IMR-90 (cell line): ENCODE measurements at regions not wholly inside any gene's neighbourhood (a gene's known extent, or its start where the extent isn't known, plus 50 kb on each side); places are given as distances from the start of the nearest gene placed in this dataset.

Experiments
- ATAC-seq: fragments of 200-7000 bp; cut with Tn5 transposase; 2 replicates; pipeline ENCODE4 v1.9.1; 2020; ENCODE audit warnings: low read depth, mild to moderate bottlenecking, moderate library complexity
- BruUV-seq: library from RNA; stranded (reverse); fragments of 400-500 nt; replicated peaks from 2 replicates; lab custom pipeline; 2021; lab: Mats Ljungman, UMichigan
- CTCF ChIA-PET: fragments of 300-600 bp; formaldehyde crosslinking; extraction: SDS; loops from one replicate; lab custom pipeline; 2021; ENCODE audit warnings: antibody characterized with exemption; lab: Yijun Ruan, JAX
- POLR2A ChIA-PET: fragments of 300-600 bp; sonication (Branson Sonifier 250); formaldehyde crosslinking; loops from one replicate; lab custom pipeline; 2022; ENCODE audit warnings: antibody characterized with exemption; ENCODE audit not compliant: unreplicated experiment; lab: Charles Lee
- DNase-seq: peaks from one replicate; pipeline ENCODE4 v3.0.0; 2013
- H2AFZ ChIP-seq: replicated peaks from 2 replicates; pipeline ENCODE3; 2013; ENCODE audit warnings: low read length, mild to moderate bottlenecking; ENCODE audit not compliant: poor library complexity
- H2AK5ac ChIP-seq: 2 replicates; pipeline ENCODE4 v1.6.1; 2013; ENCODE audit warnings: low read depth, low read length, inconsistent platforms
- H2AK9ac ChIP-seq: replicated peaks from 2 replicates; pipeline ENCODE3; 2013; ENCODE audit warnings: mild to moderate bottlenecking, low read depth, low read length, moderate library complexity; ENCODE audit not compliant: poor library complexity
- H2BK120ac ChIP-seq: 2 replicates; pipeline ENCODE4 v1.6.1; 2013; ENCODE audit warnings: low read depth, low read length, inconsistent platforms
- H2BK15ac ChIP-seq: 3 replicates; pipeline ENCODE4 v1.6.1; 2013; ENCODE audit warnings: low read depth, low read length, inconsistent platforms
- H2BK20ac ChIP-seq: 2 replicates; pipeline ENCODE4 v1.6.1; 2013; ENCODE audit warnings: low read depth, mild to moderate bottlenecking, inconsistent platforms, low read length, moderate library complexity
- H2BK5ac ChIP-seq: 2 replicates; pipeline ENCODE4 v1.6.1; 2013; ENCODE audit warnings: mild to moderate bottlenecking, low read depth, low read length, inconsistent platforms; ENCODE audit not compliant: poor library complexity, severe bottlenecking
- H3K14ac ChIP-seq: replicated peaks from 2 replicates; pipeline ENCODE4 v1.6.1; 2013; ENCODE audit warnings: low read depth, low read length, inconsistent platforms
- H3K18ac ChIP-seq: 2 replicates; pipeline ENCODE4 v1.6.1; 2013; ENCODE audit warnings: low read depth, low read length, control low read depth
- H3K23ac ChIP-seq: 2 replicates; pipeline ENCODE4 v1.6.1; 2013; ENCODE audit warnings: low read depth, low read length, inconsistent platforms
- H3K27ac ChIP-seq: 2 replicates; pipeline ENCODE4 v1.5.1; 2013; ENCODE audit warnings: mild to moderate bottlenecking, control low read depth, low read length; ENCODE audit not compliant: insufficient read depth
- H3K27me3 ChIP-seq: 2 replicates; pipeline ENCODE4 v1.6.1; 2013; ENCODE audit warnings: low read length; ENCODE audit not compliant: control insufficient read depth, insufficient read depth
- H3K36me3 ChIP-seq: 2 replicates; pipeline ENCODE4 v1.6.1; 2013; ENCODE audit warnings: low read length, mixed read lengths; ENCODE audit not compliant: control insufficient read depth, insufficient read depth
- H3K4ac ChIP-seq: 2 replicates; pipeline ENCODE4 v1.6.1; 2013; ENCODE audit warnings: low read depth, low read length, inconsistent platforms
- H3K4me1 ChIP-seq: 2 replicates; pipeline ENCODE4 v1.6.1; 2013; ENCODE audit warnings: low read length, mixed read lengths; ENCODE audit not compliant: control insufficient read depth, insufficient read depth
- H3K4me2 ChIP-seq: 2 replicates; pipeline ENCODE4 v1.6.1; 2013; ENCODE audit warnings: low read depth, mild to moderate bottlenecking, control low read depth, low read length, moderate library complexity
- H3K4me3 ChIP-seq: 2 replicates; pipeline ENCODE4 v1.5.1; 2013; ENCODE audit warnings: low read depth, mild to moderate bottlenecking, control low read depth, low read length, moderate library complexity; ENCODE audit not compliant: insufficient read depth
- H3K56ac ChIP-seq: 2 replicates; pipeline ENCODE4 v1.6.1; 2013; ENCODE audit warnings: low read length, inconsistent platforms; ENCODE audit not compliant: insufficient read depth; ENCODE audit errors: extremely low read depth
- H3K79me1 ChIP-seq, 2 experiments: 2 replicates each; pipeline ENCODE4 v1.6.1; 2013; ENCODE audit warnings: low read length in 2 of 2, inconsistent platforms in 1 of 2, low read depth in 1 of 2
- H3K9ac ChIP-seq: 2 replicates; pipeline ENCODE4 v1.6.1; 2013; ENCODE audit warnings: low read depth, low read length, control low read depth
- H3K9me1 ChIP-seq: 2 replicates; pipeline ENCODE4 v1.6.1; 2013; ENCODE audit warnings: low read length, inconsistent platforms; ENCODE audit not compliant: insufficient read depth
- H3K9me3 ChIP-seq: 2 replicates; pipeline ENCODE4 v1.6.1; 2013; ENCODE audit warnings: low read length; ENCODE audit not compliant: control insufficient read depth, insufficient read depth
- H4K20me1 ChIP-seq: 2 replicates; pipeline ENCODE4 v1.6.1; 2013; ENCODE audit warnings: low read length, inconsistent platforms; ENCODE audit not compliant: insufficient read depth
- H4K5ac ChIP-seq: 2 replicates; pipeline ENCODE4 v1.6.1; 2013; ENCODE audit warnings: mild to moderate bottlenecking, low read depth, low read length, control low read depth
- H4K8ac ChIP-seq, 2 experiments: 2 replicates each; pipeline ENCODE4 v1.6.1; 2013; ENCODE audit warnings: low read depth in 2 of 2, low read length in 2 of 2, control low read depth in 1 of 2, inconsistent platforms in 1 of 2
- H4K91ac ChIP-seq: 2 replicates; pipeline ENCODE4 v1.6.1; 2013; ENCODE audit warnings: low read depth, low read length, inconsistent platforms; ENCODE audit not compliant: insufficient read depth
- BHLHE40 ChIP-seq: fragments of 150-350 bp; IDR thresholded peaks from 2 replicates; pipeline ENCODE4 v1.6.1; 2016; ENCODE audit warnings: mild to moderate bottlenecking, low read depth, low read length
- CHD1 ChIP-seq: IDR thresholded peaks from 2 replicates; pipeline ENCODE4 v1.6.1; 2012; ENCODE audit warnings: low read depth, low read length, improper control_type of control experiment
- FOS ChIP-seq: fragments of 150-350 bp; IDR thresholded peaks from 2 replicates; pipeline ENCODE4 v1.6.1; 2016; ENCODE audit warnings: low read depth, low read length
- MAFK ChIP-seq: IDR thresholded peaks from 2 replicates; pipeline ENCODE4 v1.6.1; 2012; ENCODE audit warnings: low read depth, low read length, improper control_type of control experiment
- MAZ ChIP-seq: IDR thresholded peaks from 2 replicates; pipeline ENCODE4 v1.6.1; 2012; ENCODE audit warnings: low read depth, mild to moderate bottlenecking, low read length, improper control_type of control experiment, moderate library complexity, borderline replicate concordance
- MXI1 ChIP-seq: IDR thresholded peaks from 2 replicates; pipeline ENCODE4 v1.6.1; 2012; ENCODE audit warnings: low read depth, mild to moderate bottlenecking, low read length, moderate library complexity, borderline replicate concordance
- NFE2L2 ChIP-seq: fragments of 150-350 bp; IDR thresholded peaks from 2 replicates; pipeline ENCODE4 v1.6.1; 2016; ENCODE audit warnings: low read depth, mild to moderate bottlenecking, low read length
- POLR2A ChIP-seq: IDR thresholded peaks from 2 replicates; pipeline ENCODE4 v1.6.1; 2012; ENCODE audit warnings: mild to moderate bottlenecking, low read depth, low read length
- RAD21 ChIP-seq: IDR thresholded peaks from 2 replicates; pipeline ENCODE4 v1.6.1; 2012; ENCODE audit warnings: low read length, improper control_type of control experiment
- RCOR1 ChIP-seq: IDR thresholded peaks from 2 replicates; pipeline ENCODE4 v1.6.1; 2012; ENCODE audit warnings: mild to moderate bottlenecking, low read length, improper control_type of control experiment; ENCODE audit not compliant: insufficient replicate concordance
- RFX5 ChIP-seq: IDR thresholded peaks from 2 replicates; pipeline ENCODE4 v1.8.0; 2012; ENCODE audit warnings: low read depth, mild to moderate bottlenecking, low read length, moderate library complexity
- SMC3 ChIP-seq: fragments of 150-350 bp; IDR thresholded peaks from 2 replicates; pipeline ENCODE4 v1.6.1; 2016; ENCODE audit warnings: low read depth, mild to moderate bottlenecking, antibody characterized with exemption, low read length, moderate library complexity
- WGBS, 2 experiments: methylation state at CpG; one replicate each; pipeline versions ENCODE4 v1.1.5 to v1.1.7; 2013; ENCODE audit warnings: missing lambda C conversion rate in 2 of 2; ENCODE audit not compliant: insufficient read length in 1 of 2; ENCODE audit errors: extremely low coverage in 2 of 2; 5-methylcytosine and 5-hydroxymethylcytosine counted together
- dilution Hi-C: fragments of 300-500 bp; cut with HindIII; formaldehyde crosslinking; loops from one replicate; pipeline ENCODE4 v1.14.3; 2018; ENCODE audit warnings: low sequenced_read_pairs; ENCODE audit not compliant: unreplicated experiment
- in situ Hi-C: fragments of 300-500 bp; cut with MboI; formaldehyde crosslinking; loops from 3 replicates; pipeline ENCODE4 v1.14.3; 2019; ENCODE audit warnings: low sequenced_read_pairs, inconsistent platforms, mixed read lengths
- intact Hi-C: fragments of 100-400 bp; cut with micrococcal nuclease; formaldehyde crosslinking; loops from 2 replicates; pipeline ENCODE4 v1.10.0; 2022
- TF ChIP-seq, protein P1 (sequence below): fragments of 150-350 bp; IDR thresholded peaks from 2 replicates; pipeline ENCODE4 v1.6.1; 2016; ENCODE audit warnings: low read depth, mild to moderate bottlenecking, low read length, moderate library complexity, borderline replicate concordance
- TF ChIP-seq, protein P2 (sequence below): fragments of 150-350 bp; IDR thresholded peaks from 2 replicates; pipeline ENCODE4 v1.6.1; 2017; ENCODE audit warnings: mild to moderate bottlenecking, antibody characterized with exemption, low read length, low read depth
- TF ChIP-seq, protein P3 (sequence below): conservative IDR thresholded peaks from 2 replicates; pipeline ENCODE4 v1.5.1; 2012; ENCODE audit warnings: mild to moderate bottlenecking, low read depth, low read length, improper control_type of control experiment

DNA sequence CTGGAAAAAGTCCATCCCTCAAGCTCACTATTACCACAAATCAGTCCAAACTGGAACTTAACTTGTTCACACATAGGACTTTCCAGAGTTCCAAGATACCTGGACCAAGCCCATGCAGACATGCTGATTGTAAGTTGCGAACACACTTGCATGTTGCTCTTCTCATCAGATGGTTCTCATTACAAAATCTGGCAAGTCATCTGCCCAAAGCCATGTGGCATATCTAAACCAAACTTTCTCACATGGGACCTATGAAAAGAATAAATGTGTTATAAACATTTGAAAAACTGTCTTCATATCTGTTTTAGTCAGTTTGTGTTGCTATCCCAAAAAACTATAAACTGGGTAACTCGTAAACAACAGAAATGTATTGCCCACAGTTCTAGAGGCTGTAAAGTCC, 58.8 kb upstream of the MKLN1 start:
- Histone ChIP-seq H3K56ac (no peak overlapping the region), H3K4ac (no peak overlapping the region), H4K8ac (no peak overlapping the region), H3K9me3 (peaks cover 2% of the 10 kb centered on the region; the same call in 1 of the 2 replicates), H2BK15ac (no peak overlapping the region), H3K14ac (no peak overlapping the region), H3K4me1 (no peaks in the 10 kb centered on the region), H2AK9ac (no peak overlapping the region), H3K4me2 (no peak overlapping the region), H4K91ac (no peak overlapping the region), H3K23ac (no peak overlapping the region), H3K18ac (no peak overlapping the region), H4K5ac (no peak overlapping the region), H3K9ac (no peak overlapping the region), H3K9me1 (0 out of 2 replicates have a peak, but pooled peaks cover 2% of the 10 kb centered on the region), H3K27ac (no peak overlapping the region), H2BK20ac (no peak overlapping the region), H2AK5ac (no peak overlapping the region), H3K79me1 (no peaks in the 10 kb centered on the region), H2BK5ac (no peak overlapping the region), H3K4me3 (no peak overlapping the region), H3K27me3 (peaks cover 2% of the 10 kb centered on the region), H2BK120ac (no peak overlapping the region), H3K36me3 (no peaks in the 10 kb centered on the region), H2AFZ (no peak overlapping the region), H4K20me1 (no peaks in the 10 kb centered on the region)
- ChIA-PET POLR2A (interaction anchor here (0.6 kb wide), 1 partner anchor 1578 kb away, joined by 3 read pairs; no protein-coding TSS in a partner anchor), CTCF (no interaction called here)
- no peak for ATAC-seq
- intact Hi-C loops: no loop called here
- no TSS peak for BruUV-seq
- DNase-seq: no peak
- dilution Hi-C loops: no loop called here
- in situ Hi-C loops: no loop called here
- no peak for TF ChIP-seq FOS
- no peak for TF ChIP-seq MAZ
- TF ChIP-seq, protein P1, sequence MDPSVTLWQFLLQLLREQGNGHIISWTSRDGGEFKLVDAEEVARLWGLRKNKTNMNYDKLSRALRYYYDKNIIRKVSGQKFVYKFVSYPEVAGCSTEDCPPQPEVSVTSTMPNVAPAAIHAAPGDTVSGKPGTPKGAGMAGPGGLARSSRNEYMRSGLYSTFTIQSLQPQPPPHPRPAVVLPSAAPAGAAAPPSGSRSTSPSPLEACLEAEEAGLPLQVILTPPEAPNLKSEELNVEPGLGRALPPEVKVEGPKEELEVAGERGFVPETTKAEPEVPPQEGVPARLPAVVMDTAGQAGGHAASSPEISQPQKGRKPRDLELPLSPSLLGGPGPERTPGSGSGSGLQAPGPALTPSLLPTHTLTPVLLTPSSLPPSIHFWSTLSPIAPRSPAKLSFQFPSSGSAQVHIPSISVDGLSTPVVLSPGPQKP: no peak
- TF ChIP-seq, protein P2, sequence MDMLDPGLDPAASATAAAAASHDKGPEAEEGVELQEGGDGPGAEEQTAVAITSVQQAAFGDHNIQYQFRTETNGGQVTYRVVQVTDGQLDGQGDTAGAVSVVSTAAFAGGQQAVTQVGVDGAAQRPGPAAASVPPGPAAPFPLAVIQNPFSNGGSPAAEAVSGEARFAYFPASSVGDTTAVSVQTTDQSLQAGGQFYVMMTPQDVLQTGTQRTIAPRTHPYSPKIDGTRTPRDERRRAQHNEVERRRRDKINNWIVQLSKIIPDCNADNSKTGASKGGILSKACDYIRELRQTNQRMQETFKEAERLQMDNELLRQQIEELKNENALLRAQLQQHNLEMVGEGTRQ: no peak
- TF ChIP-seq RAD21: no peak
- no peak for TF ChIP-seq RFX5
- no peak for TF ChIP-seq CHD1
- TF ChIP-seq, protein P3, sequence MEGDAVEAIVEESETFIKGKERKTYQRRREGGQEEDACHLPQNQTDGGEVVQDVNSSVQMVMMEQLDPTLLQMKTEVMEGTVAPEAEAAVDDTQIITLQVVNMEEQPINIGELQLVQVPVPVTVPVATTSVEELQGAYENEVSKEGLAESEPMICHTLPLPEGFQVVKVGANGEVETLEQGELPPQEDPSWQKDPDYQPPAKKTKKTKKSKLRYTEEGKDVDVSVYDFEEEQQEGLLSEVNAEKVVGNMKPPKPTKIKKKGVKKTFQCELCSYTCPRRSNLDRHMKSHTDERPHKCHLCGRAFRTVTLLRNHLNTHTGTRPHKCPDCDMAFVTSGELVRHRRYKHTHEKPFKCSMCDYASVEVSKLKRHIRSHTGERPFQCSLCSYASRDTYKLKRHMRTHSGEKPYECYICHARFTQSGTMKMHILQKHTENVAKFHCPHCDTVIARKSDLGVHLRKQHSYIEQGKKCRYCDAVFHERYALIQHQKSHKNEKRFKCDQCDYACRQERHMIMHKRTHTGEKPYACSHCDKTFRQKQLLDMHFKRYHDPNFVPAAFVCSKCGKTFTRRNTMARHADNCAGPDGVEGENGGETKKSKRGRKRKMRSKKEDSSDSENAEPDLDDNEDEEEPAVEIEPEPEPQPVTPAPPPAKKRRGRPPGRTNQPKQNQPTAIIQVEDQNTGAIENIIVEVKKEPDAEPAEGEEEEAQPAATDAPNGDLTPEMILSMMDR: no peak
- no peak for TF ChIP-seq NFE2L2
- TF ChIP-seq MXI1: no peak
- TF ChIP-seq RCOR1: no peak
- TF ChIP-seq POLR2A: no peak
- TF ChIP-seq SMC3: no peak
- TF ChIP-seq BHLHE40: no peak
- TF ChIP-seq MAFK: no peak
- no CpG with 5 or more reads among the region's 2 CpGs for WGBS, 2 experiments
